ENCODE measurements at regions not wholly inside any gene's neighbourhood (a gene's known extent, or its start where the extent isn't known, plus 50 kb on each side); places are given as distances from the start of the nearest gene placed in this dataset.

- ATAC-seq = peak; percentile 95
- Histone ChIP-seq H3K79me2 (ENCODE audit: low read length) (no peaks in the 10 kb centered on the region), H3F3A (ENCODE audit: low read length, unreplicated experiment) (no peaks in the 10 kb centered on the region), H3K4me3 (ENCODE audit: low read length) (no peak overlapping the region), H3K27me3 (ENCODE audit: low read length) (no peaks in the 10 kb centered on the region), H2AFZ (ENCODE audit: low read length) (no peak overlapping the region), H3K4me1 (ENCODE audit: insufficient read depth, low read length) (peaks cover 7% of the 10 kb centered on the region; the same call in 1 of the 2 replicates), H4K20me1 (ENCODE audit: low read length) (no peaks in the 10 kb centered on the region), H3K9ac (ENCODE audit: low read length) (no peak overlapping the region), H3K4me2 (ENCODE audit: low read length) (no peak overlapping the region), H3K9me3 (ENCODE audit: low read length) (no peaks in the 10 kb centered on the region), H3K27ac (ENCODE audit: low read length) (0 out of 2 replicates have a peak overlapping the region, but pooled peaks have one; percentile 37), H3K36me3 (ENCODE audit: low read depth, low read length) (no peaks in the 10 kb centered on the region), H3K9me2 (replicated peaks; ENCODE audit: low read length) (no peaks in the 10 kb centered on the region)
- ChIA-PET POLR2A (ENCODE audit: unreplicated experiment) (interaction anchor here (0.6 kb wide), 2 partner anchors 155 to 530 kb away, joined by 3 read pairs; no protein-coding TSS in a partner anchor), CTCF (no interaction called here)
- TF ChIP-seq EZH2 (IDR thresholded peaks at IDR 0.05; ENCODE audit: low read length, unreplicated experiment) = no peak
- no peak for TF ChIP-seq EZH2phosphoT487 (IDR thresholded peaks at IDR 0.05; ENCODE audit: borderline replicate concordance, low read length)
- TF ChIP-seq CTCF (conservative IDR thresholded peaks at IDR 0.05; ENCODE audit: low read depth, low read length) = no peak
- no TSS peak for BruUV-seq (replicated peaks)
- intact Hi-C loops (cut with micrococcal nuclease) = loop anchor here (1.0 to 2.0 kb wide), 2 partner anchors 38 kb away; no protein-coding TSS in a partner anchor
- DNase-seq = peak; percentile 89
Observed at GRCh38 chr5:125446986-125447385, 700.5 kb upstream of the ZNF608 start.

DNA sequence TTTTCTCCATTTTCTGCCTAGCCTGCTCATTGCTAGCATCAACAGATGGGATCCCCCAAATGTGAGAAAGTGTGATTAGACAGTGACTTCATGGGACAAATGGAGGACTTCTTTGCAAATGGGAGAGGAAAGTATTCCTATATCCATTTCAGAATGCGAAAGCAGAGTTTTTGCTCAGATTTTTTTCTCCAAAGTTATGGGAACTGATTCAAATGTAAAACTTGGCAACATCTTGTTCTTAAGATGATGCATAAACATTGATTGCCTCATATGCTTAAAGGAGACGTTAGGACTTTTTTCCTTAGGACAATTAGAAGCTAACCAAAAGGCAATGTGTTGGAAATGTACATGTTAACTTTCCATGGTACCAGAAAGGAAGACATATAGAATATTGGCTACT lies 704.3 kb upstream of the ZNF608 start:
- Histone ChIP-seq H3K4me1 (ENCODE audit: insufficient read depth, low read length) (peaks cover 10% of the 10 kb centered on the region; the same call in 1 of the 2 replicates), H3K27ac (ENCODE audit: low read length) (no peak overlapping the region)

More for the DNA sequence above, 704.3 kb upstream of the ZNF608 start:
- ChIA-PET POLR2A (ENCODE audit: unreplicated experiment) (no interaction called here), CTCF (no interaction called here)
- H3K9me3 ChIP-seq (ENCODE audit: low read length) = no peaks in the 10 kb centered on the region
- no peak overlapping the region for H2AFZ ChIP-seq (ENCODE audit: low read length)
- DNase-seq = no peak
- H3K27me3 ChIP-seq (ENCODE audit: low read length) = no peaks in the 10 kb centered on the region
- no peak overlapping the region for H3K4me3 ChIP-seq (ENCODE audit: low read length)
- no peaks in the 10 kb centered on the region for H3K79me2 ChIP-seq (ENCODE audit: low read length)
- no peak overlapping the region for H3K9ac ChIP-seq (ENCODE audit: low read length)
- H3K4me2 ChIP-seq (ENCODE audit: low read length) = no peak overlapping the region
- no peaks in the 10 kb centered on the region for H4K20me1 ChIP-seq (ENCODE audit: low read length)
- no peaks in the 10 kb centered on the region for H3F3A ChIP-seq (ENCODE audit: low read length, unreplicated experiment)
- BruUV-seq (replicated peaks) = no TSS peak
- TF ChIP-seq CTCF (conservative IDR thresholded peaks at IDR 0.05; ENCODE audit: low read depth, low read length) (no peak), EZH2 (IDR thresholded peaks at IDR 0.05; ENCODE audit: low read length, unreplicated experiment) (no peak), EZH2phosphoT487 (IDR thresholded peaks at IDR 0.05; ENCODE audit: borderline replicate concordance, low read length) (no peak)
- H3K36me3 ChIP-seq (ENCODE audit: low read depth, low read length) = no peaks in the 10 kb centered on the region
- no peaks in the 10 kb centered on the region for H3K9me2 ChIP-seq (replicated peaks; ENCODE audit: low read length)
- no peak for ATAC-seq
- intact Hi-C loops (cut with micrococcal nuclease) = no loop called here
